Bronchial epithelial cell (primary cell): ENCODE measurements at regions not wholly inside any gene's neighbourhood (a gene's known extent, or its start where the extent isn't known, plus 50 kb on each side); places are given as distances from the start of the nearest gene placed in this dataset.

Experiments used
- DNase-seq: peaks from one replicate; pipeline ENCODE4 v3.0.0-alpha.2; 2010; ENCODE audit warnings: low read depth
- FAIRE-seq: peaks from 2 replicates; lab custom pipeline; 2011; peaks lifted over from hg19 to GRCh38; lab: Jason Lieb, UNC
- H3K27me3 ChIP-seq: 2 replicates; pipeline ENCODE4 v1.5.1; 2011; ENCODE audit warnings: low read length; ENCODE audit not compliant: control insufficient read depth, insufficient read depth
- H3K36me3 ChIP-seq: 2 replicates; pipeline ENCODE4 v1.5.1; 2011; ENCODE audit warnings: low read length; ENCODE audit not compliant: control insufficient read depth, insufficient read depth
- H3K4me3 ChIP-seq: 2 replicates; pipeline ENCODE4 v1.5.1; 2011; ENCODE audit warnings: mild to moderate bottlenecking, low read depth, low read length, control low read depth
- TF ChIP-seq, protein P1 (sequence below): IDR thresholded peaks from 2 replicates; pipeline ENCODE4 v1.5.1; 2011; ENCODE audit warnings: mild to moderate bottlenecking, moderate library complexity, low read length, control low read depth, inconsistent platforms; ENCODE audit not compliant: insufficient read depth, severe bottlenecking

DNA sequence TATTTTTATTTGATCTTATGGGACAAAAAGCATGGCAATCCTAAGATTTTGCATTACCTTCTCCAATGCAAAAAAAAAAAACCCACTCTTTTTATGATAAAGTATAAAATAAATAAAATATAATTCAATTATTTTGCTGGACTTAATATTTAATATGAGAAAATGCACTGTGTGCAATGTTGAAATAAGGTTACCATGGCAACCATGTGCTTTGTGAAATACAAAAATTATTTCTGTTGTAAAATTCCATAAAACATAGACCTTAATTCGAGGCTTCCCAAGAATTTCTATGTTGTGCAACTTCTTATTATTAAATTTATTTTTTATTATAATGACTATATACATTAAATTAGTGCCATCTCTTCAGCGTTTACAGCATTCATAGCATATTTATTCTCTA is 989.5 kb downstream of the MRPL39 start:
- DNase-seq, result no peak
- Histone ChIP-seq H3K4me3 (no peak overlapping the region), H3K36me3 (no peaks in the 10 kb centered on the region), H3K27me3 (no peaks in the 10 kb centered on the region)
- TF ChIP-seq, protein P1, sequence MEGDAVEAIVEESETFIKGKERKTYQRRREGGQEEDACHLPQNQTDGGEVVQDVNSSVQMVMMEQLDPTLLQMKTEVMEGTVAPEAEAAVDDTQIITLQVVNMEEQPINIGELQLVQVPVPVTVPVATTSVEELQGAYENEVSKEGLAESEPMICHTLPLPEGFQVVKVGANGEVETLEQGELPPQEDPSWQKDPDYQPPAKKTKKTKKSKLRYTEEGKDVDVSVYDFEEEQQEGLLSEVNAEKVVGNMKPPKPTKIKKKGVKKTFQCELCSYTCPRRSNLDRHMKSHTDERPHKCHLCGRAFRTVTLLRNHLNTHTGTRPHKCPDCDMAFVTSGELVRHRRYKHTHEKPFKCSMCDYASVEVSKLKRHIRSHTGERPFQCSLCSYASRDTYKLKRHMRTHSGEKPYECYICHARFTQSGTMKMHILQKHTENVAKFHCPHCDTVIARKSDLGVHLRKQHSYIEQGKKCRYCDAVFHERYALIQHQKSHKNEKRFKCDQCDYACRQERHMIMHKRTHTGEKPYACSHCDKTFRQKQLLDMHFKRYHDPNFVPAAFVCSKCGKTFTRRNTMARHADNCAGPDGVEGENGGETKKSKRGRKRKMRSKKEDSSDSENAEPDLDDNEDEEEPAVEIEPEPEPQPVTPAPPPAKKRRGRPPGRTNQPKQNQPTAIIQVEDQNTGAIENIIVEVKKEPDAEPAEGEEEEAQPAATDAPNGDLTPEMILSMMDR, result no peak
- FAIRE-seq, result no peak

DNA sequence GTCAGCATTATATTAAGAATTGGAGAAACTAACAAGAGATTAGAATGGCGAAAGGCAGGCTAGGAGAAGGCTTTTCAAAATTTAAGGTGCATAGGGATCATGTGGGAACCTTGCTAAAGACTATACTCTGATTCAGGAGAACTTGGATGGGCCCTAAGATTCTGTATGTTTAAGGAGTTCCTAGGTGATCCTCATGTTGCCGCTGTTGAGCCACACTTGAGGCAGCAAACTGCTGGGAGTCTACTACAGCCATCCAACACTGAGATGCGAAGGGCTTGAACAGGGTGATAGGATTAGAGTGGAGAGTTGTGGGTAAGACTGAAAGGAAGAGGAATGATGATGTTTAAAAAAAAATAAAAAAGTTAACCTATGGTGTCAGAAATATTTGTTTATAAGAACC is 1013.2 kb downstream of the MRPL39 start:
- Histone ChIP-seq H3K36me3 (no peaks in the 10 kb centered on the region), H3K27me3 (no peaks in the 10 kb centered on the region), H3K4me3 (no peak overlapping the region)
- DNase-seq (no peak), FAIRE-seq (no peak)
- TF ChIP-seq, protein P1, result no peak

DNA sequence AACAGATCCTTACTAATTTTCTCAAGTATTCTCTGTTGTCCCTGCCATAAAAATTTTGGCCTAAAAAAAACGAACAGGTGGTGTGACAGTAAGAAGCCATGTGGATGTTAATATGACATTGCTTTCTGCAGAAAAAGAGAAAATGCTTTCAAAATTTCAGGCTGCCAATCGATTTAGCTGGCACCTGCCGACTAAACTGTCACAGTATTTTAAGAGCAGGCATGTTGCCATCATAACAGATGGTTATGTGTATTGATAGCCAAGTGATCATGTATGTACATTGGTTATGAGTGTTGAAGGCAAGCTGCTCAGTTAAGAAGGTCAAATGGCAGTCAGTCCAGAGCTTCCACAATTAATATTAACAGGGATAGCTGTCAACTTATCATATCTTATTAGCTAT is 1017.0 kb downstream of the MRPL39 start:
- Histone ChIP-seq H3K27me3 (no peaks in the 10 kb centered on the region), H3K36me3 (no peaks in the 10 kb centered on the region), H3K4me3 (no peak overlapping the region)
- no peak for FAIRE-seq
- TF ChIP-seq, protein P1, result no peak
- DNase-seq, result no peak

DNA sequence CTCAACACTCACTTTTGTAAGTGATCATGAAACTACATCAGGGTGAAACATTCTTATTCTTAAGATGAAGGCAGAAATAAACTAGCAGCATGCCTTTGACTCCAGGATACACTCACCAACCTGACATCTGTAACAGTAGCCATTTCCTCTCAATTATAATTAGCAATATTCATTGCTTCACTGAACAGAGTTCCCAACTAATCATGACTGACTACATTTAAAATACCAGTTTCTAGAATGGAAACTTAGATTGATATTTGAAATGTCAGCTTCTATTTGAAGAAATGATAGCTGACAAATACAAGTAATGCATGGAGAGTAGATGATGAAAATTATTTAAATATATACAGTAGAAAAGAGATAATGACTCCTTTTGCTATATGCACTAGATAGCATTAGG is 1023.8 kb downstream of the MRPL39 start:
- FAIRE-seq, result no peak

DNA sequence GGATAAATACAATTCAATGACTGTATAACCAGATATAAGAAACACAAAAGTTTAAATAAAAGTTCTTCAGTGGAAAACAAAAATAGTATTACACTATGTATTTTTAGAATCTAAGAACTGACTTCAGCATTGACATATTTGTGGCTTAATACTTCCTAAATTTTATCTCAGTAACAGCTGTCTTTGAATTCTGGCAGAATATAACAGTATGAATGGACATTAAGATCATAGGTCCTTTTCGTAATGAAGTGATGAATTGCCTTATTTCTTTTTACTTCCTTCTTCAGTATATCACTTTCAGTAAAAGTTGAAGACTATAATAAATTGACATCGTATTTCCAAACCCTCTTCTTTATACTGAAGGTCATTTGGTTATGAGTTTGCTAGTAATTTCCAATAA is 1030.0 kb downstream of the MRPL39 start:
- DNase-seq, result no peak
- no peak for FAIRE-seq
- TF ChIP-seq, protein P1, result no peak
- Histone ChIP-seq H3K4me3 (no peak overlapping the region), H3K27me3 (no peaks in the 10 kb centered on the region), H3K36me3 (no peaks in the 10 kb centered on the region)

More for the DNA sequence above, 1023.8 kb downstream of the MRPL39 start:
- H3K36me3 ChIP-seq, result no peaks in the 10 kb centered on the region
- no peaks in the 10 kb centered on the region for H3K27me3 ChIP-seq
- TF ChIP-seq, protein P1, result no peak
- H3K4me3 ChIP-seq, result no peak overlapping the region
- DNase-seq, result no peak

DNA sequence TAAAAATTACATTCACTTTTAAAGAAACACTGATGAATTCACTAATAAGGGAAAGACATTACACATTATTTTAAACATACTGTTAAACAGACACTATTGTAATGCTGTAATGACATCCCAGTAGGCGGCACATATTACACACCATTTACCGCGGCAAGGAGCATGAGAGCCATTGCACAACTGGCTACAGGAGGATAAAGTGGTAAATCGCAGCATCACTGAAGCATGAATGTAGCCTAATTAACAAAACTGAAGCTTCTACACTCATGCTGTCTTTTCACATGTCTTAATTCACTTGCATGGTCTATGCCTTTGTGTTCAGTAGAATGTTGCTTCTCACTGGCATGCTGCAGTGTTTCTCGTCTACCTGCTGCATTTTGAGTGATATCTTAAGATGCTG is 1046.0 kb downstream of the MRPL39 start:
- TF ChIP-seq, protein P1, result no peak
- DNase-seq, result no peak
- Histone ChIP-seq H3K27me3 (no peaks in the 10 kb centered on the region), H3K4me3 (no peak overlapping the region), H3K36me3 (no peaks in the 10 kb centered on the region)
- no peak for FAIRE-seq
